ENCODE measurements at regions not wholly inside any gene's neighbourhood (a gene's known extent, or its start where the extent isn't known, plus 50 kb on each side); places are given as distances from the start of the nearest gene placed in this dataset.
"Not testable (repeated sequence)": the region's sequence is repeated elsewhere in the genome, so short reads cannot be mapped to it uniquely, and the experiment has no call there.

DNA sequence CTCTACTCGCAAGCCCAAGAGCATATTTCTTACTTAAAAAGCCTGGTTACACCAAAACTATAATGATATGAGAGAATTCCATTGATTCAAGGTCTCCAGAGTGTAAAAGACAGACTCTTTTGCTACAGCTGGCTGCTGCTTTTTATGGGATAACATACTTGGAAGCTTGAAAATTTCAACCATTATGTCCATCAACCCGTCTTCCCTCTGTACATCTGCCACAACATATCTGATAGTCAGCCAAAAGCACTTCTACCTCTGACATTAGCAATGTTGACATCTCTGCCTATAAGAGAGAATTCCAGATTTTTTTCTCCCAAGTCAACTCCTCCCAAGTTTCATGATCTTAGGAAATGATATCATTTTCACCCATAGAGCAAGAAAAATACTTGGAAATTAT is 54.4 kb upstream of the IQCM start:
- no peak for DNase-seq

DNA sequence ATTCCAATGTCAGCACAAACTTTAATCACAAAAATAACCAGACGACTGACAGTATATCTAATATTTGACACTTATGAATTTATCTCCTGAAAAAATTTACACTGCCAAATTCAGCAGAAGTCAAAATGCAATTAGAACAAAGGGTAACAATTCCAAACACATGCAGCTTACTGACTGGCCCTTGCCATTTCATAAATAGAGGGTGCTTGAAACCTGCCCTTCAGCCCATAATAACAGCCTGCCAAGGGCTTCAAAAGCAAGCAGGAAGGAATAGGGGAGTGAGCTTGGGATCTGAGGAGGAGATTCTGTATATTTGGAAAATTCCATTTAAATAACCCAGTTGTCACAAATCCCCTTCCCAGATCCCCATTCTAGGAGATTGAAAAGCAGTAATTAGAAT is 66.1 kb upstream of the IQCM start:
- DNase-seq: no peak

DNA sequence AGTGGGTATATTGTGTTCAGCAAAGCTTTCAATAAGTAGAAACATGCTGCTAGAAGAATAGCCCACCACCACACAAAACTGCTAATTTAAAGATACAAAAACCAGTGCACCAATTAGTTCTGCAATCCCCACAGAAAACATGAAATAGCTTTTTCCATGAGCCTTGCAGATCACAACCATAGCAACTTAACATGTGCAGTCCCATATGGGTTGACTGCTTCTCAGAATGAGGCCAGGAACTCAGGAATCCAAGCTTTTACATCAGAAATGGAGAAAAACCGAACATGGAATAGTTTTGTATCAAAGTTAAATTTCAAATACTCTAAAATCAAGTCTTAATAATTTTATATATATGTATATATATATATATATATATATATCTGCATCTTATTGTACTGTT is 66.6 kb upstream of the IQCM start:
- DNase-seq: no peak

DNA sequence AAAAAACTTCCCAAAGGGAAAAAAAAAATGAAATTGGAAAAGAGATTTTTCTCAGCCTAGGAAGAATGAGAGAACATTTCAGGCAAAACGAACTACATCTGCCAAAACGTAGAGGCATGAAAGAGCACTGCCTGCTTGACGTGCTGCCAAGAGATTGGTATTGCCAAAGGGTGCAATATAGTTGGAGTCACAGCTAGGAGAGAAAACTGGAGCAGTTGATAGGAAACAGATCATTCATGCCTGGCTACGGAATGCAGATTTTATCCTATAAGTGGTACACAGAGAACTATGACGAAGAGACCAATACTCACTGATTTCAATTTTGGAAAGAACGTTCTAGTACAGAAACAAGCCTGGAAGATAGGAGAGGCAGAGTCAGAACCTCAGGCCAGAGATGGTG is 68.4 kb upstream of the IQCM start:
- no peak for DNase-seq

DNA sequence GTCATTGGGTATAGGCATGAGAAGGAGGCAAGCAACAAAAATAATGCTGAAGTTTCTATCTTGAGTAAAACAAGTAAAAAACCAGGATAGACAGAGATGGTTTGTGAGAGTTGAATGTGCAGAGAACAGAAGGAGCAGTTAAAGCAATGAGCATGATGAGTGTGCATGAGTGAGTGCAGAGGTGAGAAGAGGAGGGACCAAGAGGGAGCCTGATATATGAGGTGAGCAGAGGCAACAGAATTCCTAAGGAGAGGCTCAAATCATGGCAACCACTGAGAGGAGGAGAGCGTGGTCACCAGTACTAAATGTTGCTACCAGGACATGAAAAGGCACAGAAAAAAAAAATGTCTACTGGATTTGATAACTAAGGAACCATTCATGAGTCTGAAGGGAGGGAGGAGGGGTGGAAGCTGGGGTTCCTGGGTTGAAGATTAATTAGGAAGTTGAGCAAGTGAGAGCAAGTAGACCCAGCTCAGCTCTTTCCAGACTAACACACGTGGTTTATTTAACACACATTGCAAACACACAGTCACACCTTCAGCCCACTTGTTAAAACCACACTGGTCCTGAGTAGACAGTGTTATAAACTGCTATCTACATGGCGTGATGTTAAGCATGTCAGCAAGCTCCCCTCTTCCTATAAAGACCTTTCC is 69.0 kb upstream of the IQCM start:
- no peak for DNase-seq

DNA sequence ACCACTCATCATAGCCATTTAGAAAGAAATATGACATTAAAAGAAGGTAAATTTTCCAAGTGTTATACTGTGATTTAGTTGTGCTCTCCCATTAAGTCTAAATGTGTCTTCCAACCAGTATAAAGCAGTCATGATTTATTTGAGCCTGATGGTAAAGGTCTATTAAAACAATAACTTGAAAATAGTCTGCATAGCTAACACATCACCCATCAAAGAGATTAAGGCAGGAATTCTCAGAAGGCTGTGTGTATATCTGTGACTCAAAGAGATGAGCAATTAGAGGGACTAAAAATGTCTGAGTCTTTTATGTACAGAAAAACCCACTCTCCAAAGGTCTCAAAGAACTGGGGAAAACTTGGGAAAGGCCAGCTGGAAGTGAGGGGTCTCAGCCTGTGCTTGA is 70.3 kb upstream of the IQCM start:
- no peak for DNase-seq

DNA sequence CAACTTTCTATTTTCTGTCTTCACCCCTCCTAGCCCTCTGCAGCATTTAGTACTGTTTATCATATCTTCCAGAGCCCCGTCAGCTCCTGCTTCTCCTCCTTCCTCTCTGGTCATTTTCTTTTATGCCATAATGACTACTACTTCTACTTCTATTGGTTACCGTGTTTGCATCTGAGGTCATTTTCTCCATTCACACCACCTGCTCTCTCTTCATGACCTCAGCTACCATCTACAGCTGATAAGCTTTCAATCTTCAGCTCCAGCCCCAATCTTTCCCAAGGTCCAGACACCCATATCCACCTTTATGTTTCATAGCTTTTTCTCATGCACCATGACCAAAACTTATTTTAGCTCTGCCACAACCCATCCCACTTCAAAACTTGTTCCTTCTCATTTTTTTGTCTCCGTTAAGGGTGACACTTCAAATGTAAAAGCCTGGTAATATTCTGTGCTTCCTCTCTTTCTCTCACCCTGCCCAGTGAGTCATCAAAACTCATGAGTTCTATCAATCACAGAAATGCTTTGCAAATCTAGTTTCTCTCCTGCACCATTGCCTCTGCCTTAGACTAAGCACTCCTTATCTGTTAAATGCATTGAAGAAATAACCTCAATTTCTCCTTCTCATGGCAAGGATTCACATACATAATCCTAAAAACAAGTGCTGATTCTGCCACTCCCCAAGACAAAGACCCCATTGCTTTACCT is 71.3 kb upstream of the IQCM start:
- DNase-seq: no peak

DNA sequence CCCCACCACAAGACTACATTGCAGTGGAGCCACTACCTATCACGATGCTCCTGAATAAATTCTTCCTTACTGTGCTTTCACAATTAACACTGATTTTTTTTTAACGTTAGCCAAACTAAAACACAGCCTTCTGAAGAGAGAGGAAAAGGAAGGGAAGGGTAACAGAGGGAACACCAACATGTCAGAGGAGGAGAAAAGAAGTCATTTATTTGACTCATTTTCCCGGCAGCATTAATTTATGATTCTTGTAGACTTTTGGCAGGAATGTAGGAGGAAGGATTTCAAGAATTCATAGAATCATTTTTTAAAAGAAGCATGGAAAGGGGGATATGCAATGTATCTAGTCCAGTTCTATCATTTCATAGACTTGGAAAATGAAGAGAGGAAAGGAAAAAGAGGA is 74.3 kb upstream of the IQCM start:
- DNase-seq: no peak

DNA sequence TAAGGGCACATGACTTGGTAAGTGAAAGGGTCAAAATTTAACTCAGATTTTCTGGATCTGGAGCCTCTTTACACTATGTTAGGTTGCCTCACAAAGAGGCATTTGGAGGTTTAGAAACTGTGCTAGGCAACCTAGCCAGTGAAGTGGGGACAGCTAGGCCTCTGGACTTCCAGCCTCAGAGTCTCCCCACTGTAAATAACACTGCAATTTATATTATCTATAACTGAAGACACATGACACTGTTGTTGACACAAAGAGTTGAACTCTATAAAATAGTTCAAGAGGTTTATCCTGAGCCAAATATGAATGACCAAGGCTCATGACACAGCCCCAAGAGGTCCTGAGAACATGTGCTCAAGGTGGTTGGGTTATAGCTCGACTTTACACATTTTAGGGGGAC is 74.9 kb upstream of the IQCM start:
- DNase-seq: no peak

DNA sequence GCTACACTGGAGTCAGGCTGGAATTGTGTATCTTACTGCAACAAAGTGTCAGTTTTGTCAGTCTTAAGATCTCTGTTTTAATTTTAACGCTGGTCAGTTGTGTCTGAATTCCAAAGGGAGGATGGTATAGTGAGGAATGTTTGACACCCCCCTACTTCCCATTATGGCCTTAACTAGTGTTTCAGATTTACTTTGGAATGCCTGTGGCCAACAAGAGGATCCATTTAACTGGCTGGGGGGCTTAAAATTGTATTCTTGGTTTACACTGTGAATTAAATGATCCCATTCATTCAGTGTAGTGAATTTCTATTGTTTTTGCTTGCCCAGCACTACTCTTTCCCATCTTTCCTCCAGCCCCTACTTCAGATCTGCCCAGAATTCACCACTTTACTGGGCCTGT is 75.8 kb upstream of the IQCM start:
- no peak for DNase-seq

DNA sequence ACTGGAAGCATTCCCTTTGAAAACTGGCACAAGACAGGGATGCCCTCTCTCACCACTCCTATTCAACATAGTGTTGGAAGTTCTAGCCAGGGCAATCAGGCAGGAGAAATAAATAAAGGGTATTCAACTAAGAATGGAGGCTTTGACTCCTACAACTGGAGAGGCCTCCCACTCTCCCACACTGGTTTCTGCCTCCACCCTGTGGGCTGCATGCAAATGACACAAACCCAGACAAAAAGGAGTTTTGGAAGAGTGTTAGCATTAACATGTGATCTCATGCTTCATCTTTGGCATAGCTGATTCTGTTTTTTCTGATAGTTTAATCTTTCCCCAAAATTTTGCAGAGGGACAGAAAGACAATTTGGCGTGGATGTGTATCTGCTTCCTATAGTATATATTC is 80.8 kb upstream of the IQCM start:
- peak; percentile 11 for DNase-seq

DNA sequence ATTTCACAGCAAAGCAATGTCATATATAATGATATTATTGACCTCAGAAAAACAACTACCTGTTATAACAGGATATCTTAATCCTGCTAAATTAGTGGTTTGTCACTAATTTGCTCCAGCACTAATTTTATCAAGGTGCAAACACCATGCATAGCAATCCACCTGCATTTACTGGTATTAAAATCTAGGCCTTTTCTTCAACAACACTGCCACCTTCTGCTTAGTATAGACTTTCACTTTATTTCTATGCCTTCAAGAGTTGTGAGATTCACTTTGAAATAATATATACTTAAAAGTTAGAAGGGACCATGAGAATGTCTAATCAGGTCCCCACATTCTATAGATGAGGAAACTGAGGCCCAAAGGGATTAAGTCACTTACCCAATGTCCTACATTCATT is 82.1 kb upstream of the IQCM start:
- peak; percentile 42 for DNase-seq

DNA sequence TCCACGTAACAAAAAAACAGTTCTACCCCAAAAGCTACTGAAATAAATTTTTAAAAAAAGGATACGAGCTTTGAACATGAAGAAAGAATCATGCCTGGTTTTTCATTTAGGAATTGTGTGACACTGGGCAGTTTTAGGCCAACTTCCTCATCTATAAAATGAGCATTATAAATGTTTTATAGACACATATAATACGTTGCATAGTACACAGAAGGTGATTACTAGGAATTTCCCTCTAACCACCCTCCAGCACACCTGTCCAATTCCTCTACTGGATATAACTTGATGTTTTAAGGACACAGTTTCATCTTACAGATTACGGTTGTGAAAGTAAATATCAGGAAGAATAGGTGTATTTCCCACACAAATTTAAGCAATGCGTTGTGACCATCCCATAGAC is 85.5 kb upstream of the IQCM start:
- no peak for DNase-seq

DNA sequence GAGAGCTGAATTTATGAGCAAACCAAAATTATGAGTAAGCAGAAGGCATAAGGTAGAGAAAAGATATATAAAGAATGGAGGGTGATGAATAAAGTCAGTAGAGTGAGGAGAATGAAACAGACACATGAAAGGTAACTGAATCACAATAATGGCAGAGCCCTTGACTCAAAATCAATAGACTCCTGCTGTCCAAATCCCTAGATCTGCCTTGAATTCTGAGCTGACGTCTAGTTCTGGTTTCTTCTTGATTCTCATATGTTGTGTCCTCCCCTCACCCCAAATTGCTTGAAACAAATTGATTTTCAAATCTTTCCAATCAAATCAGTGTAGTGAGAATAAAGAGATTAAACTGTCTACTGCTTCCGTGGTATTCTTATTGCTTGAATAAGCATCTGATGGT is 86.6 kb upstream of the IQCM start:
- no peak for DNase-seq

DNA sequence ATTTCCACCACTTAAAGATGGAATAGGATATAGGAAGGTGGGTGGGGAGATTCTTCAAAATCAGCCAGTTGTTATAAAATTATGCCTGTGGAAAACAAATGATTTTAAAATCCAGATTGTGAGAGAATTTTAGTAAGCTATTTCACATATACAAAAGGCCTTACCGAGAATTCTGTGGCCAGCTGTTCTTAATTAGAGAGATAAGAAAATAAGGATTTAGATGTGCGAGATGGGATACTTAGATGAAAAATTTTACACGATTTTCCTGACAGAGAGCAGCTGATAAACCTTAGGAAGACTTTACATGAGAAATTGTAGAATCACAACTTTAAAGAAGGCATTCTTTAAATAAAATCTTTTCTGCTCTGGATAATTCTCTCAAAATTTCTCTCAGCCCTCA is 94.5 kb upstream of the IQCM start:
- no peak for DNase-seq

DNA sequence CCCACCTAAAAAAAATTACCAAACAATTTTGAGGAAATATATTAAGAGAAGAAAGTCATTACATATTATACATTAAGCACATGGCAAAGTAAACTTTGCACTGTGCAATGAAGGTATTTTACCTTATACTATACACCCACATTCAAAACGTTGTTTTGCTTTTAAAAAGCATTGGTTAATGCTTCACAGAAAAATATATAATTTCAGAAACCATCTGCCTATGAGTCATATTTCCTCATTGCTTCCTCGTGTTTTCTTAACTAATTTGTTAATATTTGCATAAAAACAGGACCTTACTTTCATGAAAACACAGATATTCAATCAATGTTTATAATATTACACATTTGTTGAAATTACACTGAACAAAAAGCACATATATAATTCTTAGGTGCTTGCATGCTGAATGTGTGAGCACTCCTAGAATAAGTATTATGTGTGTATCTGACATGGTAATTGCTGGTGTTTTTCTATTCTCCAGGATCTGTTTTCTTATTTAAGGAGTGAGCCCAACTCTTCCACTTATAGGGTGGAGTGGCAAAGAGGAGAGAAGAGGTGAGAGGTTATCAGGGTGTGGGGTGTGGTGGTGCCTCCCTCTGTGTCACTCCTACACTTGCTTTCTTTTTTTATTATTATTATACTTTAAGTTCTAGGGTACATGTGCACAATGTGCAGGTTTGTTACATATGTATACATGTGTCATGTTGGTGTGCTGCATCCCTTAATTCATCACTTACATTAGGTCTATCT is 95.1 kb upstream of the IQCM start:
- DNase-seq: no peak

DNA sequence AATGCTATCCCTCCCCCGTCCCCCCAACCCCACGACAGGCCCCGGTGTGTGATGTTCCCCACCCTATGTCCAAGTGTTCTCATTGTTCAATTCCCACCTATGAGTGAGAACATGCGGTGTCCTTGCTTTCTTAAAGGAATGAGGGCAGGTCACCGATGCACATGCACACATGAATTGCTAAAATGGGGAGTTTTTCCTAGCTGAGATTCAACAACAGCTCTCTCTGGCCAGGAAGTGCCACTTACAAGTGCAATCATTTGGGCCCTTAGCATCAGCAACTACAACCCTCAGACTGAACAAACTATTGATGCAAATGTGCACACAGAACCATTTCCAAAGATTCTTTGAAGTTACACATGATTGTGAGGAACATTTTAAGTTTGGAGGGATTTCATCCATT is 95.7 kb upstream of the IQCM start:
- no peak for DNase-seq

DNA sequence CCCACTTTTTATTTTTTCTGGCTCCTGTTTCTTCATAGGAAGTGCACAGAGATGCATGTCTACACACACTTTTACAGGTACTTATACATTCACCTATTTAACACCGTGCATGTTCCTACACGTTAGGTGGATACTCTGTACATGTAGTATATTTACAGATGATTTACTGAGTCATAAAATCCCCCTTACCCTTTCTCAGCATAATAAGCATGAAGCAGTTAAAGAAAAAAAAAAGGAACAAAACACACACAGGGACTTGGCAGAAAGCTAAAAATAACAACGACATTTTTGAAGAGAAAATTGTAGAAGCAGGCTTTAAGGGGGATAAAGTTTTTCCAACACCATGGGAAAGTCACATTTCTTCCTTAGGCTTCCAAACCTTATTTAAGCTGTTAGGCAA is 96.4 kb upstream of the IQCM start:
- no peak for DNase-seq

DNA sequence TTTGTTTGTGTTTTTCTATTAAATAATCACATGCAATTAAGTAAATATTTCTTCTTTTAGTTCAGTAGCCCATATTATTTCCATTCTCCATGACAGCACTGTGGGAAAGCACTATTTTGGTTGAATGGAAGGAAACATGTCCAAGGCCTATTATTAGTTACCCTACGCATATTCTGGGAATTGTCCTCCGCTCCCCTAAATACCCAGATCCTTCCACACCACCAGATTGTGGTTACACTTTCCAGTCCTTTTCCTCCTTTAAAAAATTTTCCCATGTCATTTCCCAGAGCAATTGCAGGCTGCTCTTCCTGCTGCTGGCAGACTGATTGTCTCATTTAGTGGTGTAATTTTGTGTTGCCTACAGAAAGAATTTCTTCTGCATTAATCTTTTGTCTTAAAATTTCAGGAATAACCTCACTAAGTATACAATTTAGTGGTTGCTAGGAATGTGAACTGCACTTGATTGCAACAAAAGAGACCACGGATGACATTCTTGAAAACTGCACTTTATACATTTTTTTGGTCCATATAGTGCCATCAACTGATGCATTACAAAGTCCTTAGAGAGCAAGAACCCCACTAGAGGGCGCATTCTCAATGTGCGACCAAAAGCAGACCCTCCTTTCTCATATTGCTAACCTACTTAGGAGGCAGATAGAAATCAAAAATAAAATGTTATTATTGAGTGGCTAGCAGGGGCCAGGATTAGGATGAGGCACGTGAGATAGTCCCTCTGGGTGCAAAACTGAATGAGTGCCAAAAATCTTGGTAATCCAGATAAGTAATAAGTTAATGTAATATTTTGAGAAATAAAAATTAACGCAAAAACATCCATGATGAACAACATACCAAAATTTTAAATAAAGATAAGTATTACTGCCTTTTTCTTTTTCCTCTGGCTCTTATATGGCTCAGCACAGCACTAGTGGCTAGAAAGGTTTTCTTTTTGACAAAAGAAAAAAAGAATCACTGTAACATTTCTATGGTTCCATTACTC is 98.8 kb upstream of the IQCM start:
- DNase-seq: peak; percentile 51

DNA sequence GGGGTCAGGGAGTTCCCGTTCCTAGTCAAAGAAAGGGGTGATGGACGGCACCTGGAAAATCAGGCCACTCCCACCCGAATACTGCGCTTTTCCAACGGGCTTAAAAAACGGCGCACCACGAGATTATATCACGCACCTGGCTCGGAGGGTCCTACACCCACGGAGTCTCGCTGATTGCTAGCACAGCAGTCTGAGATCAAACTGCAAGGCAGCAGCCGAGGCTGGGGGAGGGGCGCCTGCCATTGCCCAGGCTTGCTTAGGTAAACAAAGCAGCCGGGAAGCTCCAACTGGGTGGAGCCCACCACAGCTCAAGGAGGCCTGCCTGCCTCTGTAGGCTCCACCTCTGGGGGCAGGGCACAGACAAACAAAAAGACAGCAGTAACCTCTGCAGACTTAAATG is 100.1 kb upstream of the IQCM start:
- DNase-seq: not testable (repeated sequence)

DNA sequence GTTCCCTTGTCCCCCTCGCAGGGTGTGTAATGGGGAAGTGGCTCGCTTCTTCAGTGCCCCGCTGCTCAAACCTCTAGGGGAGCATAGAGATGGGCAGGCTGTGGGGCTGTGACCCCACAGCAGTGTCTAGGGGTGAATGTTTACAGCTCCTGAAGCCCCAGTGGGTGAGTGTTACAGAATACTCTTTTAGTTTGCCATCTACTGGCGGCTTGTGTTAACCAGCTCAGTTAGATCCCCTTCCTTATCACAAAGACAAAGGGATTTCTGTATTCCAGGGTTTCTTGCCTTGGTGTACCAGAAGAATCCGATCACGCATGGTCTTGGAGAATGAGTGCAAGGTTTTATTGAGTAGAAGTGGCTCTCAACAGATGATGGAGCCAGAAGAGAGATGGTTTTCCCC is 108.1 kb upstream of the IQCM start:
- DNase-seq: no peak

DNA sequence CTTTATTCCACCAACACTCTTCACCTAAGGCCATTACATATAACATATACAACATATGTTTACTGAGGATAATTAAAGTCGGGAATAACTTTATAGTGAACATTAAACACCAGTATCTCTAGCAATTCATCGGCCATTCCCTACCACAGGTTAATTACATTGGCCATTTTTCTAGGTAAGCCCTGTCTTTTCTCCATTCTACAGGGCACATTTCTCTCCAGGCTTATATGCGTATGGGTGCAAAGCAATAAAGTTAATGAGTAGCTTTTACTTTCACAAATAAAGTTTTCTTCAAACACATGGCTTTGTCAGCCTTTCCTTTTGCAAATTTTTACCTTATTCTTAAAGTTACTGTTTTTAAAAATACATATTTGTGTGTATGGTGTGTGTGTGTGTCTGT is 111.9 kb upstream of the IQCM start:
- DNase-seq: no peak

DNA sequence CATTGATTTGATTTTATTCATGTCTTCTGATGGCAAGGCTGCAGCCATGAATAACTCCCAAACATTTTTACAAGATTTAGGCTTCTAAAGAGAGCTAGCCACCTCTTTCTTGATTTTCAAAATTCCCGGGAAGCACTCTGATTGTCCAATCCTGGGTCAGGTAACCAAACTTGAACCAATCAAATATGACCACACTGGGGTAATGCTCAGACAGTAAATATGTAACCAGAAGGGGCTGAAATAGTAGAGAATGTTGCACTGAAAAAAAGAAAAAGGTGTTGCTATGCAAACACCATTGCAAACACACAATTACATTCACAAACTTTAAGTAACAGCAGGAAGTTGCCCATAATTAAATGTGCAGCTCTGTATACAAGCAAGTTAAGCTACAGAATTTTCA is 112.9 kb upstream of the IQCM start:
- DNase-seq: no peak
